Bronchial epithelial cell (primary cell): ENCODE measurements at regions not wholly inside any gene's neighbourhood (a gene's known extent, or its start where the extent isn't known, plus 50 kb on each side); places are given as distances from the start of the nearest gene placed in this dataset.

Experiments
- DNase-seq: peaks from one replicate; pipeline ENCODE4 v3.0.0-alpha.2; 2010; ENCODE audit warnings: low read depth
- FAIRE-seq: peaks from 2 replicates; lab custom pipeline; 2011; peaks lifted over from hg19 to GRCh38; lab: Jason Lieb, UNC
- H3K27me3 ChIP-seq: 2 replicates; pipeline ENCODE4 v1.5.1; 2011; ENCODE audit warnings: low read length; ENCODE audit not compliant: control insufficient read depth, insufficient read depth
- H3K36me3 ChIP-seq: 2 replicates; pipeline ENCODE4 v1.5.1; 2011; ENCODE audit warnings: low read length; ENCODE audit not compliant: control insufficient read depth, insufficient read depth
- H3K4me3 ChIP-seq: 2 replicates; pipeline ENCODE4 v1.5.1; 2011; ENCODE audit warnings: mild to moderate bottlenecking, low read depth, low read length, control low read depth
- CTCF ChIP-seq: IDR thresholded peaks from 2 replicates; pipeline ENCODE4 v1.5.1; 2011; ENCODE audit warnings: mild to moderate bottlenecking, moderate library complexity, low read length, control low read depth, inconsistent platforms; ENCODE audit not compliant: insufficient read depth, severe bottlenecking

GRCh38 chr13:91146601-91147000, 200.9 kb upstream of the MIR17HG start:
- DNase-seq (no peak), FAIRE-seq (no peak)
- TF ChIP-seq CTCF, result no peak
- Histone ChIP-seq H3K27me3 (no peaks in the 10 kb centered on the region), H3K36me3 (no peaks in the 10 kb centered on the region), H3K4me3 (no peak overlapping the region)

- FAIRE-seq (no peak), DNase-seq (no peak)
- Histone ChIP-seq H3K4me3 (no peak overlapping the region), H3K36me3 (no peaks in the 10 kb centered on the region), H3K27me3 (no peaks in the 10 kb centered on the region)
- TF ChIP-seq CTCF, result no peak
Measured at GRCh38 chr13:91148098-91148497, 199.4 kb upstream of the MIR17HG start.

- no peak for TF ChIP-seq CTCF
- no peak for DNase-seq
- Histone ChIP-seq H3K36me3 (no peaks in the 10 kb centered on the region), H3K27me3 (no peaks in the 10 kb centered on the region), H3K4me3 (no peak overlapping the region)
- no peak for FAIRE-seq
Measured at GRCh38 chr13:91151921-91152320, 195.6 kb upstream of the MIR17HG start.

GRCh38 chr13:91153372-91153771, 194.1 kb upstream of the MIR17HG start:
- Histone ChIP-seq H3K27me3 (no peaks in the 10 kb centered on the region), H3K36me3 (no peaks in the 10 kb centered on the region), H3K4me3 (no peak overlapping the region)
- DNase-seq (no peak), FAIRE-seq (no peak)
- TF ChIP-seq CTCF, result no peak

- Histone ChIP-seq H3K27me3 (no peaks in the 10 kb centered on the region), H3K4me3 (no peak overlapping the region), H3K36me3 (no peaks in the 10 kb centered on the region)
- DNase-seq (no peak), FAIRE-seq (no peak)
- TF ChIP-seq CTCF, result no peak
Measured at GRCh38 chr13:91154558-91155353, 192.7 kb upstream of the MIR17HG start.
